HepG2 (cell line): ENCODE measurements at regions not wholly inside any gene's neighbourhood (a gene's known extent, or its start where the extent isn't known, plus 50 kb on each side); places are given as distances from the start of the nearest gene placed in this dataset.

Source experiments
- ATAC-seq: fragments of 200-7000 bp; cut with Tn5 transposase; 3 replicates; pipeline ENCODE4 v1.9.1; 2020; ENCODE audit warnings: mild to moderate bottlenecking, moderate library complexity
- BruUV-seq: library from RNA; stranded (reverse); fragments of 400-500 nt; replicated peaks from 2 replicates; lab custom pipeline; 2021; lab: Mats Ljungman, UMichigan
- CTCF ChIA-PET: fragments of 300-600 bp; formaldehyde crosslinking; extraction: SDS; loops from one replicate; lab custom pipeline; 2021; ENCODE audit warnings: low total read pairs, inconsistent platforms, low intra/inter-chr PET ratio; lab: Yijun Ruan, JAX
- POLR2A ChIA-PET: fragments of 350-600 bp; sonication (Branson Sonifier 250); formaldehyde crosslinking; loops from one replicate; lab custom pipeline; 2020; ENCODE audit warnings: antibody characterized with exemption, inconsistent platforms; lab: Yijun Ruan, JAX
- DNase-seq: peaks from one replicate; pipeline ENCODE4 v3.0.0-alpha.2; 2015; ENCODE audit warnings: low spot score
- FAIRE-seq: peaks from 3 replicates; lab custom pipeline; 2011; peaks lifted over from hg19 to GRCh38; lab: Jason Lieb, UNC
- H2AFZ ChIP-seq: one replicate; pipeline ENCODE4 v1.6.1; 2011; ENCODE audit warnings: low read length, inconsistent platforms
- H3K27ac ChIP-seq: fragments of 300-600 bp; 3 replicates; pipeline ENCODE4 v1.8.0; 2011; ENCODE audit warnings: mixed run types, mild to moderate bottlenecking, mixed read lengths, low read length, inconsistent platforms; ENCODE audit not compliant: insufficient read depth; ENCODE audit errors: extremely low read length
- H3K27me3 ChIP-seq, 2 experiments: fragments of 200-600 bp in 1 of 2; 2 replicates in 1 of 2; 3 replicates in 1 of 2; pipeline versions ENCODE4 v1.6.0 to v1.8.0; 2011; ENCODE audit warnings: low read length in 2 of 2, mild to moderate bottlenecking in 2 of 2, moderate library complexity in 2 of 2, inconsistent platforms in 1 of 2; ENCODE audit not compliant: insufficient read depth in 2 of 2, control insufficient read depth in 1 of 2
- H3K36me3 ChIP-seq, 2 experiments: fragments of 200-600 bp in 1 of 2; replicated peaks in 1 of 2; 2 replicates in 1 of 2; 3 replicates in 1 of 2; pipeline versions ENCODE4 v1.5.1 to v1.8.0; 2011; ENCODE audit warnings: low read length in 2 of 2, inconsistent platforms in 1 of 2; ENCODE audit not compliant: insufficient read depth in 2 of 2, control insufficient read depth in 1 of 2
- H3K4me1 ChIP-seq: 2 replicates; pipeline ENCODE4 v1.5.1; 2012; ENCODE audit warnings: low read length, inconsistent platforms; ENCODE audit not compliant: insufficient read depth
- H3K4me2 ChIP-seq: 2 replicates; pipeline ENCODE4 v1.6.0; 2011; ENCODE audit warnings: low read depth, low read length, inconsistent platforms
- H3K4me3 ChIP-seq, 3 experiments: fragments of 200-600 bp in 1 of 3; sonication (generic), shearing (Covaris generic) in 1 of 3; replicated peaks in 1 of 3; 2 replicates each; pipeline ENCODE4 v1.5.1; 2011 to 2016; ENCODE audit warnings: low read length in 3 of 3, inconsistent platforms in 2 of 3, low read depth in 2 of 3, mild to moderate bottlenecking in 2 of 3, control low read depth in 1 of 3, mixed read lengths in 1 of 3; ENCODE audit not compliant: insufficient read depth in 1 of 3
- H3K79me2 ChIP-seq: one replicate; pipeline ENCODE4 v1.6.1; 2011; ENCODE audit warnings: low read length, inconsistent platforms; ENCODE audit not compliant: insufficient read depth
- H3K9ac ChIP-seq: 2 replicates; pipeline ENCODE4 v1.6.0; 2011; ENCODE audit warnings: mild to moderate bottlenecking, low read depth, low read length, inconsistent platforms; ENCODE audit not compliant: insufficient read depth
- H3K9me3 ChIP-seq: 2 replicates; pipeline ENCODE4 v1.5.1; 2012; ENCODE audit warnings: mild to moderate bottlenecking, low read length
- H4K20me1 ChIP-seq: 2 replicates; pipeline ENCODE4 v1.6.0; 2011; ENCODE audit warnings: inconsistent platforms, mild to moderate bottlenecking, low read length, moderate library complexity; ENCODE audit not compliant: insufficient read depth
- ATF3 ChIP-seq: sonication (generic); formaldehyde crosslinking; IDR thresholded peaks from 2 replicates; pipeline ENCODE4 v1.4.0; 2020; ENCODE audit warnings: missing genetic modification reagents
- BRF2 ChIP-seq: sonication (generic); formaldehyde crosslinking; IDR thresholded peaks from 2 replicates; pipeline ENCODE4 v1.8.1; 2022; ENCODE audit warnings: mild to moderate bottlenecking, missing genetic modification reagents
- CHD2 ChIP-seq: IDR thresholded peaks from 2 replicates; pipeline ENCODE4 v1.6.1; 2011; ENCODE audit warnings: low read depth, low read length, improper control_type of control experiment
- EEA1 ChIP-seq: sonication (generic); formaldehyde crosslinking; IDR thresholded peaks from 2 replicates; pipeline ENCODE4 v1.5.1; 2020; ENCODE audit warnings: mild to moderate bottlenecking, missing genetic modification reagents, borderline replicate concordance
- FOXA1 ChIP-seq, 2 experiments: fragments of 450-650 bp in 1 of 2; sonication (generic) in 1 of 2; formaldehyde crosslinking in 1 of 2; IDR thresholded peaks; 2 replicates each; pipeline versions ENCODE4 v1.4.0 to v1.6.1; 2016 to 2020; ENCODE audit warnings: missing genetic modification reagents in 1 of 2
- HOXA5 ChIP-seq: sonication (generic); formaldehyde crosslinking; IDR thresholded peaks from 2 replicates; pipeline ENCODE4 v1.4.0; 2020; ENCODE audit warnings: missing genetic modification reagents
- NAIF1 ChIP-seq: sonication (generic); formaldehyde crosslinking; IDR thresholded peaks from 2 replicates; pipeline ENCODE4 v1.5.0; 2020; ENCODE audit warnings: mild to moderate bottlenecking, missing genetic modification reagents, borderline replicate concordance
- NFYC ChIP-seq: IDR thresholded peaks from 2 replicates; pipeline ENCODE4 v1.6.1; 2016; ENCODE audit warnings: missing genetic modification reagents, missing compliant biosample characterization
- NONO ChIP-seq, 2 experiments: fragments of 450-650 bp in 1 of 2; sonication (generic) in 1 of 2; formaldehyde crosslinking in 1 of 2; IDR thresholded peaks in 1 of 2; conservative IDR thresholded peaks in 1 of 2; 2 replicates each; pipeline versions ENCODE4 v1.6.1 to v1.8.0; 2017 to 2022; ENCODE audit warnings: mild to moderate bottlenecking in 1 of 2, missing genetic modification reagents in 1 of 2, moderate library complexity in 1 of 2
- PCBP1 ChIP-seq: fragments of 200-400 bp; formaldehyde crosslinking; IDR thresholded peaks from 2 replicates; pipeline ENCODE4 v1.6.1; 2017; ENCODE audit warnings: mild to moderate bottlenecking, low read depth, low read length, borderline replicate concordance
- SATB2 ChIP-seq: sonication (generic); formaldehyde crosslinking; IDR thresholded peaks from 2 replicates; pipeline ENCODE4 v1.5.0; 2020; ENCODE audit warnings: missing genetic modification reagents
- SRSF4 ChIP-seq: fragments of 200-400 bp; formaldehyde crosslinking; IDR thresholded peaks from one replicate; pipeline ENCODE4 v1.6.1; 2018; ENCODE audit warnings: mild to moderate bottlenecking, low read depth, low read length, moderate library complexity; ENCODE audit not compliant: poor library complexity, severe bottlenecking
- ZBTB42 ChIP-seq: sonication (generic); formaldehyde crosslinking; IDR thresholded peaks from 2 replicates; pipeline ENCODE4 v1.5.0; 2020; ENCODE audit warnings: mild to moderate bottlenecking, missing genetic modification reagents
- ZEB1 ChIP-seq: IDR thresholded peaks from 2 replicates; pipeline ENCODE4 v1.6.1; 2012; ENCODE audit warnings: mild to moderate bottlenecking, low read depth, inconsistent platforms; ENCODE audit not compliant: insufficient replicate concordance
- ZNF17 ChIP-seq: sonication (generic); formaldehyde crosslinking; IDR thresholded peaks from 2 replicates; pipeline ENCODE4 v1.5.0; 2020; ENCODE audit warnings: mild to moderate bottlenecking, missing genetic modification reagents
- ZNF629 ChIP-seq: sonication (generic); formaldehyde crosslinking; conservative IDR thresholded peaks from 2 replicates; pipeline ENCODE4 v1.5.0; 2020; ENCODE audit warnings: missing genetic modification reagents
- ZNF670 ChIP-seq: sonication (generic); formaldehyde crosslinking; IDR thresholded peaks from 2 replicates; pipeline ENCODE4 v1.8.0; 2022; ENCODE audit warnings: mild to moderate bottlenecking, missing genetic modification reagents, borderline replicate concordance
- ZNF737 ChIP-seq: sonication (generic); formaldehyde crosslinking; IDR thresholded peaks from 2 replicates; pipeline ENCODE4 v1.5.0; 2020; ENCODE audit warnings: missing genetic modification reagents, mild to moderate bottlenecking, borderline replicate concordance
- WGBS: methylation state at CpG from one replicate; pipeline ENCODE4 v1.1.6; 2017; ENCODE audit warnings: low lambda C conversion rate; 5-methylcytosine and 5-hydroxymethylcytosine counted together
- in situ Hi-C: cut with HindIII; loops from 2 replicates; pipeline ENCODE4 v1.10.0; 2017; ENCODE audit warnings: low pct_unique_long_range_greater_than_20kb; ENCODE audit not compliant: extremely low pct_ligation_motif_present
- intact Hi-C: fragments of 100-400 bp; cut with micrococcal nuclease; formaldehyde crosslinking; loops from one replicate; pipeline ENCODE4 v1.10.0; 2022; ENCODE audit not compliant: unreplicated experiment

GRCh38 chr12:92027243-92027642 is 118.4 kb downstream of the BTG1 start:
- in situ Hi-C loops (no loop called here), intact Hi-C loops (no loop called here)
- H3K79me2 ChIP-seq = no peaks in the 10 kb centered on the region
- no peak overlapping the region for H3K4me2 ChIP-seq
- no peak for TF ChIP-seq ZNF737
- TF ChIP-seq ZBTB42 (CRISPR knock-in tag) = no peak
- no peak for TF ChIP-seq BRF2
- TF ChIP-seq PCBP1 = no peak
- TF ChIP-seq ATF3 = no peak
- no peak for TF ChIP-seq ZNF670
- no peak for TF ChIP-seq ZNF629 (CRISPR knock-in tag)
- TF ChIP-seq ZEB1 = no peak
- TF ChIP-seq NAIF1 (CRISPR knock-in tag) = no peak
- TF ChIP-seq HOXA5 (CRISPR knock-in tag) = no peak
- TF ChIP-seq SRSF4 = no peak
- TF ChIP-seq SATB2 (CRISPR knock-in tag) = no peak
- no peak for TF ChIP-seq EEA1 (CRISPR knock-in tag)
- TF ChIP-seq NONO (IDR thresholded peaks at IDR 0.05) = no peak
- no peak for TF ChIP-seq NONO (CRISPR knock-in tag; conservative IDR thresholded peaks at IDR 0.05)
- TF ChIP-seq NFYC (CRISPR knock-in tag) = no peak
- TF ChIP-seq FOXA1 (IDR thresholded peaks at IDR 0.05) = no peak
- no peak for TF ChIP-seq FOXA1 (CRISPR knock-in tag; IDR thresholded peaks at IDR 0.05)
- no peak for TF ChIP-seq ZNF17 (CRISPR knock-in tag)
- TF ChIP-seq CHD2 = no peak
- ChIA-PET CTCF (no interaction called here), POLR2A (no interaction called here)
- no peaks in the 10 kb centered on the region for H3K9me3 ChIP-seq
- H3K27ac ChIP-seq = no peak overlapping the region
- H3K36me3 ChIP-seq = no peaks in the 10 kb centered on the region
- FAIRE-seq (no peak), DNase-seq (no peak), ATAC-seq (no peak)
- no peaks in the 10 kb centered on the region for H3K4me1 ChIP-seq
- no peaks in the 10 kb centered on the region for H3K27me3 ChIP-seq
- no peak overlapping the region for H3K9ac ChIP-seq
- no peak overlapping the region for H2AFZ ChIP-seq
- no TSS peak for BruUV-seq
- 1% methylated on average over 2 of the region's 2 CpGs for WGBS
- H3K4me3 ChIP-seq = no peak overlapping the region
- H4K20me1 ChIP-seq = no peaks in the 10 kb centered on the region
